MM.1S (cell line): ENCODE measurements at regions not wholly inside any gene's neighbourhood (a gene's known extent, or its start where the extent isn't known, plus 50 kb on each side); places are given as distances from the start of the nearest gene placed in this dataset.

Source experiments
- DNase-seq: peaks from one replicate; pipeline ENCODE4 v3.0.0-alpha.2; 2015
- H2AFZ ChIP-seq: fragments of 300-600 bp; sonication (generic); 2 replicates; pipeline ENCODE4 v1.6.0; 2016; ENCODE audit warnings: antibody characterized with exemption, low read length
- H3F3A ChIP-seq: fragments of 300-600 bp; sonication (generic); 2 replicates; pipeline ENCODE4 v1.6.1; 2016; ENCODE audit warnings: mild to moderate bottlenecking, antibody characterized with exemption, low read length, moderate library complexity, mixed read lengths; ENCODE audit not compliant: insufficient read depth
- H3K27ac ChIP-seq: fragments of 300-600 bp; sonication (generic); 2 replicates; pipeline ENCODE4 v1.5.1; 2016; ENCODE audit warnings: mild to moderate bottlenecking, low read length
- H3K27me3 ChIP-seq: fragments of 300-600 bp; sonication (generic); replicated peaks from 2 replicates; pipeline ENCODE4 v1.6.0; 2016; ENCODE audit warnings: low read length; ENCODE audit not compliant: insufficient read depth
- H3K36me3 ChIP-seq: fragments of 300-600 bp; sonication (generic); replicated peaks from 2 replicates; pipeline ENCODE4 v1.6.1; 2016; ENCODE audit warnings: mild to moderate bottlenecking, low read length, mixed read lengths; ENCODE audit not compliant: insufficient read depth
- H3K4me1 ChIP-seq: fragments of 300-600 bp; sonication (generic); 2 replicates; pipeline ENCODE4 v1.6.1; 2016; ENCODE audit warnings: low read length, mixed read lengths
- H3K4me2 ChIP-seq: fragments of 300-600 bp; sonication (generic); 2 replicates; pipeline ENCODE4 v1.6.0; 2016; ENCODE audit warnings: low read depth, low read length
- H3K4me3 ChIP-seq: fragments of 300-600 bp; sonication (generic); 2 replicates; pipeline ENCODE4 v1.5.1; 2016; ENCODE audit warnings: low read length, mixed read lengths
- H3K79me2 ChIP-seq: fragments of 300-600 bp; sonication (generic); 2 replicates; pipeline ENCODE4 v1.6.1; 2016; ENCODE audit warnings: mixed run types, low read length, mixed read lengths
- H3K9ac ChIP-seq: fragments of 300-600 bp; sonication (generic); 2 replicates; pipeline ENCODE4 v1.6.1; 2016; ENCODE audit warnings: low read length, mixed read lengths
- H3K9me2 ChIP-seq: fragments of 300-600 bp; sonication (generic); replicated peaks from 2 replicates; pipeline ENCODE4 v1.6.1; 2016; ENCODE audit warnings: mild to moderate bottlenecking, low read length, mixed read lengths; ENCODE audit not compliant: insufficient read depth
- H3K9me3 ChIP-seq: fragments of 300-600 bp; sonication (generic); replicated peaks from 2 replicates; pipeline ENCODE4 v1.6.1; 2016; ENCODE audit warnings: mild to moderate bottlenecking, low read length, mixed read lengths; ENCODE audit not compliant: insufficient read depth
- H4K20me1 ChIP-seq: fragments of 300-600 bp; sonication (generic); 2 replicates; pipeline ENCODE4 v1.6.1; 2016; ENCODE audit warnings: mild to moderate bottlenecking, low read length, moderate library complexity, mixed read lengths; ENCODE audit not compliant: insufficient read depth
- CTCF ChIP-seq: fragments of 300-600 bp; sonication (generic); IDR thresholded peaks from 2 replicates; pipeline ENCODE4 v1.5.1; 2016; ENCODE audit warnings: antibody characterized with exemption, low read length, mixed read lengths
- EZH2 ChIP-seq: fragments of 300-600 bp; sonication (generic); optimal IDR thresholded peaks from 2 replicates; pipeline ENCODE3; 2017; ENCODE audit warnings: low read depth, mild to moderate bottlenecking, antibody characterized with exemption, low read length, mixed read lengths
- EZH2phosphoT487 ChIP-seq: fragments of 300-600 bp; sonication (generic); IDR thresholded peaks from 2 replicates; pipeline ENCODE4 v1.6.1; 2018; ENCODE audit warnings: antibody characterized with exemption, low read length

- Histone ChIP-seq H2AFZ (no peak overlapping the region), H3K9me2 (no peaks in the 10 kb centered on the region), H4K20me1 (no peaks in the 10 kb centered on the region), H3K36me3 (no peaks in the 10 kb centered on the region), H3K4me2 (no peak overlapping the region), H3K27me3 (no peaks in the 10 kb centered on the region), H3K4me1 (no peaks in the 10 kb centered on the region), H3K27ac (no peak overlapping the region), H3F3A (no peaks in the 10 kb centered on the region), H3K9me3 (no peaks in the 10 kb centered on the region), H3K9ac (no peak overlapping the region), H3K79me2 (no peaks in the 10 kb centered on the region), H3K4me3 (no peak overlapping the region)
- no peak for DNase-seq
- TF ChIP-seq EZH2phosphoT487 (no peak), CTCF (no peak)
Measured at GRCh38 chr2:226619707-226620106, 179.9 kb downstream of the IRS1 start.

DNA sequence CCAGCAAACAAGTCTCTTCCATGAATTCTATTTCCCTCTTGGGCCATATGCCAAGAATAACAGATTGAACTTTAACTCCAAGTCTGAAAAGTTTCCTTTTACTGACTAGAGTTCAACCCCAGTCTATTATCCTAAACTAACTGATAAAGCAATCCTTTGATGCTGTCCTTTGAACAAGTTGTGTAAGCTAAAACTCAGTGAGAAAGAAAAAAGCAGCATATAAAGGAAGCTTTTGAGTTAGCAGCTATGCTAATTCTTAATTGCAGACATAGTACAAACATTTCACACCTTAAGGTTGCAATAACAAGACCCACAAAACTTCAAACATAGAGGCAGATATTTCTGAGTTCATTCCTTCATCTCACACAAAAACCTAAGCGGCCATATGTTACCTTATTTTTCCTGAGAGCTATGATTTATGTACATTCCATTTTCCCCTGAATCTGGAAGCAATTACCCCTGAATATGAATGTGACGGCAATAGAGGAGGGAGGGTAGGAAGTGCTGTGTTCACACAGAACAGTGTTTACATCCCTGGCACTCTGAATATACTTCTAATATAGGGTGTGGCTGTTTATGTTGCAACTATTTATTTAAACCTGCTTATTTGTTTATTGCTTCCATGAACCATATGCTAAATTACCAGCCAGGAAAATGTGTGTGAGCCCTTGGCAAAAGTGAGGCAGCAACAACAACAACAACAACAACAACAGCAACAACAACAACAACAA lies 180.6 kb downstream of the IRS1 start:
- no peak for TF ChIP-seq EZH2
- TF ChIP-seq CTCF = no peak
- TF ChIP-seq EZH2phosphoT487 = no peak
- no peaks in the 10 kb centered on the region for H3K36me3 ChIP-seq
- no peak overlapping the region for H2AFZ ChIP-seq
- no peaks in the 10 kb centered on the region for H4K20me1 ChIP-seq
- no peak overlapping the region for H3K4me2 ChIP-seq
- no peak for DNase-seq
- no peaks in the 10 kb centered on the region for H3K9me3 ChIP-seq
- H3K27me3 ChIP-seq = no peaks in the 10 kb centered on the region
- H3K79me2 ChIP-seq = no peaks in the 10 kb centered on the region
- H3K4me1 ChIP-seq = no peaks in the 10 kb centered on the region
- no peaks in the 10 kb centered on the region for H3F3A ChIP-seq
- no peak overlapping the region for H3K27ac ChIP-seq
- no peaks in the 10 kb centered on the region for H3K9me2 ChIP-seq
- no peak overlapping the region for H3K9ac ChIP-seq
- H3K4me3 ChIP-seq = no peak overlapping the region

GRCh38 chr2:226618544-226618874 lies 181.1 kb downstream of the IRS1 start:
- Histone ChIP-seq H3K27me3 (no peaks in the 10 kb centered on the region), H3K4me1 (no peaks in the 10 kb centered on the region), H3K9me3 (no peaks in the 10 kb centered on the region), H4K20me1 (no peaks in the 10 kb centered on the region), H3K4me3 (no peak overlapping the region), H3K4me2 (no peak overlapping the region), H3K36me3 (no peaks in the 10 kb centered on the region), H3K27ac (no peak overlapping the region), H3F3A (no peaks in the 10 kb centered on the region), H3K9me2 (no peaks in the 10 kb centered on the region), H3K9ac (no peak overlapping the region), H3K79me2 (no peaks in the 10 kb centered on the region), H2AFZ (no peak overlapping the region)
- TF ChIP-seq CTCF = no peak
- no peak for TF ChIP-seq EZH2
- no peak for TF ChIP-seq EZH2phosphoT487
- no peak for DNase-seq
